GM21367 (cell line): ENCODE measurements at regions not wholly inside any gene's neighbourhood (a gene's known extent, or its start where the extent isn't known, plus 50 kb on each side); places are given as distances from the start of the nearest gene placed in this dataset.

ENCODE experiments used
- ATAC-seq: cut with Tn5 transposase; IDR thresholded peaks from one replicate; pipeline ENCODE4 v1.9.1; 2021; ENCODE audit not compliant: unreplicated experiment

GRCh38 chr6:87909849-87910248 lies 137.8 kb upstream of the SPACA1 start:
- ATAC-seq, result no peak

GRCh38 chr6:87908978-87909811 lies 138.4 kb upstream of the SPACA1 start:
- ATAC-seq, result no peak

- peak; percentile 36 for ATAC-seq
Measured at GRCh38 chr6:87907521-87907920, 140.1 kb upstream of the SPACA1 start.

GRCh38 chr6:87905101-87905641 lies 142.5 kb upstream of the SPACA1 start:
- ATAC-seq, result peak; percentile 79

- no peak for ATAC-seq
Measured at GRCh38 chr6:87904011-87904410, 143.6 kb upstream of the SPACA1 start.

GRCh38 chr6:87903323-87903722 lies 144.3 kb upstream of the SPACA1 start:
- no peak for ATAC-seq

- ATAC-seq, result no peak
Measured at GRCh38 chr6:87902383-87902782, 145.3 kb upstream of the SPACA1 start.

- no peak for ATAC-seq
Measured at GRCh38 chr6:87901613-87902012, 146.0 kb upstream of the SPACA1 start.

GRCh38 chr6:87900160-87900698 lies 147.4 kb upstream of the SPACA1 start:
- ATAC-seq, result no peak

- ATAC-seq, result no peak
Measured at GRCh38 chr6:87899499-87900147, 148.0 kb upstream of the SPACA1 start.

- ATAC-seq, result no peak
Measured at GRCh38 chr6:87897663-87898062, 150.0 kb upstream of the SPACA1 start.

GRCh38 chr6:87897013-87897412 lies 150.6 kb upstream of the SPACA1 start:
- ATAC-seq, result no peak

GRCh38 chr6:87887266-87887665 lies 160.4 kb upstream of the SPACA1 start:
- ATAC-seq, result no peak

GRCh38 chr6:87884203-87884602 lies 163.4 kb upstream of the SPACA1 start:
- no peak for ATAC-seq

GRCh38 chr6:87881342-87881895 lies 166.2 kb upstream of the SPACA1 start:
- ATAC-seq, result no peak

GRCh38 chr6:87879132-87879861 lies 168.3 kb upstream of the SPACA1 start:
- peak; percentile 77 for ATAC-seq

- no peak for ATAC-seq
Measured at GRCh38 chr6:87875781-87876180, 171.9 kb upstream of the SPACA1 start.

GRCh38 chr6:87873556-87873955 lies 171.5 kb upstream of the AKIRIN2 start:
- ATAC-seq, result no peak

GRCh38 chr6:87870556-87870955 lies 168.5 kb upstream of the AKIRIN2 start:
- no peak for ATAC-seq

GRCh38 chr6:87869064-87869905 lies 167.3 kb upstream of the AKIRIN2 start:
- ATAC-seq, result no peak
